ENCODE measurements at regions not wholly inside any gene's neighbourhood (a gene's known extent, or its start where the extent isn't known, plus 50 kb on each side); places are given as distances from the start of the nearest gene placed in this dataset.
A peak's percentile ranks its signal among the peaks of the same experiment; 100 is the strongest.
"Not testable (repeated sequence)": the region's sequence is repeated elsewhere in the genome, so short reads cannot be mapped to it uniquely, and the experiment has no call there.

DNA sequence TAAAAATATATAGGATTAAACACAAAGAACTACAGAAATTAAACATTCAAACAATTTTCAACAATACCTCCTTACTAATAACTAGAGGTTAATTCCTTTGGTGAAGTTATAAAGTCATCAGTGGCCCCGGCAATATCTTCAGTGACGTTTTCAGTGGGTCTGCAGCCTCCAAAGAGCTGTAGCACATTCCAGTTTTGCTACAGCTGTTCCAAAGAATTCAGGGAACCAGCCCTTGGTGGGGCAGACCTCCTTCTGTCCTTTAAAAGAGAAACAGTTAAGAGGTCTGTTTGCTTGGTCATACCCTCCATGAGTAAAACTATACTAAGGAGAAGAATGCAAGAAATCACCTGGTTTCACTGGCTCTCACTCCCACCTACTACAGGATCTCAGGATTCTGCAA, 99.2 kb upstream of the ZDHHC17 start:
- no peak for DNase-seq (ENCODE audit: low spot score)

DNA sequence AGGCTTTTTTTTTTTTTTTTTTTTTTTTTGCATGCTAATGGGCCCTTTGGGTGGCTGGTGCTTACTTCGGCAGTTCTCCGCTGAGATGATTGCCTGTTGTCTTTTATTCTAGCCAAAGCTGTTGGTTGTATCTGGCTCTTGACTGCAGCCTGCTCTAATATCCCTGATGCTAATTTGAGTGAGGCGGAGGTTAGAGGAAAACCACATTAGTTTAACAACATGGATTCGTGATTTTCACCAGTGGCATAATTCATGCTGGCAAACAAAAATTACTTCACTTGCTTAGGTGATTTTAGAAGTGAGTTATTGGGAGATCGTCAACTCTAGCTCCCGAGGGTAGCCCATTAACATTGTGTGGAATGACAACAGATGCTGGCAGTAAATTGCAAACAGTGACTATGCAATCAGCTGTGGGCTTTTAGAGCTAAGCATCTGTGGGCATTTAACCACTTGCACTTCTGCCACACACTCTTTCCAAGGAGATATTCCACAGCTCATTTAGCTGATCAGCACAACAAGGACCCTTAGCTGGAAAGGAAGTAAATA, 97.6 kb upstream of the ZDHHC17 start:
- no peak for DNase-seq (ENCODE audit: low spot score)

DNA sequence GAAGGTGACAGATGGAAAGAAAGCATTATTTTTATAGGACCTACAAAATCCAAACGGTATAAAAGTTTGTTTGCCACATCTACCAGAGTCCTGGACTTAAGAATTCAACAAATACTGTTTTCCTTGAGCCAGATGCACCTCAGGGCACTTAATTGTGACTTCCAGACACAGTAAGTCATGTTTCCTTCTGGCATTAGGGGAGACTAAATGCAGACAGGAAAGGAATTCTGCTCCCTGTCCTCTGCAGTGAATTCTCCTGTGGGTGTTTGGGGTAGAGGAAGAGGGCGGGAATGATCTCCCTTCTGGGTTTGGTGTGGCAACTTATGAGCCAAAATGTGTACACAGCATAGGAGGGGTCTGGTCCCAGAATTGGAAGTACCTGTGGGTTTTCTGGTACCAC, 93.9 kb upstream of the ZDHHC17 start:
- no peak for DNase-seq (ENCODE audit: low spot score)

DNA sequence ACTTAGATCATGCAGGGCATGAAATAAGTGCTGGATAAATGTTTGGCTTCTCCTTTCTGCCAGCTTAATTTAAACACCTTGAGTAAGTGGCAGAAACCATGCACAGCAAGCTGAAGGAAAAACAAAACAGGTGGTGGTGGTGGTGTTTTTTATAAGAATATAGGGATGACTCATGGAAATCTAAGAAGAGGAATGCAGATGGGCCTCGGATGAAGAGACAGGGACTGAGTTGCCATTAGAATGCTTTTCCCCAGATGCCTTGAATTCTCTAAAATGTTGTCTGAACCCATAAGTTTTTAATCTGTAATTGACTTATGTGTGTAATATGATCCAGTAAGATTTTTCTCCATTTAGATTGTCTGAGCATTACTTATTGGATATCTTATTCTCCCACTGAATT, 93.1 kb upstream of the ZDHHC17 start:
- no peak for DNase-seq (ENCODE audit: low spot score)

DNA sequence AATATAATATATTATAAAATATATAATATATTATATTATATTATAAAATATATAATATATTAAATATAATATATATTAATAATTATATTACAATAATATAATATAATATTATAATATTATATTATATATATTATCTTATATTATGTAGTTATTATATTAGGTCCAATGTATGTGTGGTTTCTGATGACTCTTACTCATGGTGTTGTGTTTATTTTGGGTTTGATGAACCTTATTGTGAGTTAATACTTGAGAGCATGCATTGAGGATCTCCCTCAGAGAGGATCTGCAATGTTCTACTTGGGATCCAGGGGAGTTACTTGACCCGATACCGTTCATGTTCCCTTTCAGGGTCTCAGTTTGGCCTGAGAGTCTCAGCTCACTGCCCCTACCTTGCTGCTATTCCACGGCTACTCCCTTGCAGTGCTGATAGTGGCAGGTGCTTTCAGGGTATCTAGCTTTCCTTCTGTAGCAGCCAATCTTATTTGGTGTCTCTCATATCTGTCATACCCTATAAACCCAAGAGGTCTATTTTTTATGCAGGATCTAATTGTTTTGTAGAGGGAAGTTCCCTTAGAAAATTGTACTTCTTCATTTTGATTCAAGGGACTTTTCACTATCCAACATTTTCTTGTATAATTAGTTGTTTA, 89.1 kb upstream of the ZDHHC17 start:
- DNase-seq (ENCODE audit: low spot score): no peak

DNA sequence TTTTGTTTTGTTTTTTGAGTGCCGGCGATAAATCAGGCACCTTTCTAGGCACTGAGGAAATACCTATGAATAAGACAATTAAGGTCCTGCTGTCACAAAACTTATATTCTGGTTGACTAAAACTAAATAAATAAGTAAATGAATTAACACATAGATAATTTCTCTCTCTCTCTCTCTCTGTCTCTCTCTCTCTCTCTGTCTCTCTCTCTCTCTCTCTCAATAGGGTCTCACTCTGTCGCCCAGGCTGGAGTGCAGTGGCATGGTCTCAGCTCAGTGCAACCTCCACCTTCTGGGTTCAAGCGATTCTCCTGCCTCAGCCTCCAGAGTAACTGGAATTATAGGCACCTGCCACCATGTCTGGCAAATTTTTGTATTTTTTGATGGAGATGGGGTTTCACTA, 87.7 kb upstream of the ZDHHC17 start:
- not testable (repeated sequence) for DNase-seq (ENCODE audit: low spot score)

DNA sequence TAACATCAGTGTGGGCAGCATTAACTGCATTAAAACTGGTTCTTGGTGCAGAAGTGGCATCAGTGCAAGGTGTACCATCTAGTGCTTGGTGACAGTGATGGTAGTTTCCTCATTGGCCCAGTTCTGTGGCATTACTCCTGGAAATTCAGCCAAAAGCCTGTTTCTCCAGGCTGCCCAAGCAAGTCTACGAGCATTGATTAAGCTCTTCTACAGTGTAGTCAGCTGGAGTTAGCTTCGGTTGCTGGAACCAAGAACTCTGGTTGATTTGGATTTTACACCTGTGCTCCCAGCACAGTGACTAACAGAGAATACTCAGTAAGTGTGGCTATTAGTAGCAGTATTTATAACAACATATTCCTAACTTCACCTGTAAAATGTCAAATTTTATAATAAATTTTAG, 84.9 kb upstream of the ZDHHC17 start:
- DNase-seq (ENCODE audit: low spot score): no peak

DNA sequence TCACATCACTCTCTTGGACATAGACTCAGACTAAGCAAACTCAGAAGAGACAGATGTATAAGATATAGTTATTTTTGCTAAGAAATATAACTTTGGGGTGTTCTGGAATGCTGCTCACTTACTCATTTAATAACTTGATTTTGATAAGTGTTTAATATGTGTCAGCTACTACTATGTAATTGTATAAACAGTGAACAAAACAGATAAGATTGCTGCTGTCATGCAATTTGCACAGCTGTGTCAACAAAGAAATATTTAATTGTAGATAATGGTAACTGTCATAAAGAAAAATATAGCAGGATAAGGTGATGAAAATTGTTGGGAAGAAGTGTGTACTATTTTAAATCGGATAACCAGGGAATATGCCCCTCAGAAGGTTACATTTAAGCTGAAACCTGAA, 84.1 kb upstream of the ZDHHC17 start:
- DNase-seq (ENCODE audit: low spot score): no peak

DNA sequence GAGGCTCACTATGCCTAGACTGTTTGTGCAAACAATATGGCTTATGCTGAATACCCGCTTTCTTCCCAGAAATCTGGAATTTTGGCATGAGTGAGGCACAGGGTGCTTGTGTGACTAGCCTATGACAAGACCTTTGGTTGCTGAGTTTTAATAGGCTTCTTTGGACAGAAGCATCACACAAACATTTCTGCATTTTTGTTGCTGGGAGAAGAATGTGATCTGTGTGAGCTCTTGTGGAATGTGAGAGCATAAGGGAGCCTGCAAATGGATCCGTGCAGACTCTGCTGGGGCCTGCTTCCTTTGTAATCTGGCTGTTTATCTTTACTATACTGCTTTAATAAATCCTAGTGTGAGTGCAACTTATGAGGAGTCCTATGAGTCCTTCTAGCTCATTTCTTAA, 83.0 kb upstream of the ZDHHC17 start:
- DNase-seq (ENCODE audit: low spot score): no peak

DNA sequence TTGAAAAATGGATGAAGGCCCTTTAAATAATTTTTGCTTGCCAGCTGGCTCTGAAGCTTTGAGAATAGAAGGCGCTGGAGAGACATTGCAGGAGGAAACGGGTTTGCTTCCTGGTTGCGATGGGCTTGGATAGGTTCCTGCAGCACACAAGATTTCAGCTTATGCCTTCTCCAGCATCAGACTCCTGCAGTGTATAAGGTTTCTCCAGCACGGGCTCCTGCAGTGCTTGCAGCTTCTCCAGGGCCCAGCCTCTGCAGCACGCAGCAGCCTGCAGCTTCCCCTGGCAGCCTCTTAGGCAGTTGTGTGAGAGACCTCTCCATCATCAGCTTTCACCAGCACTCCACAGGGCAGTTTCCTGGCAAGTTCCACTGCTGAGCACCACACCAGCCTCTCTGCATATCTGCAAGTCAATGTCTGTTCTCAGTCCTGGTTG, 78.7 kb upstream of the ZDHHC17 start:
- peak; percentile 45 for DNase-seq (ENCODE audit: low spot score)

DNA sequence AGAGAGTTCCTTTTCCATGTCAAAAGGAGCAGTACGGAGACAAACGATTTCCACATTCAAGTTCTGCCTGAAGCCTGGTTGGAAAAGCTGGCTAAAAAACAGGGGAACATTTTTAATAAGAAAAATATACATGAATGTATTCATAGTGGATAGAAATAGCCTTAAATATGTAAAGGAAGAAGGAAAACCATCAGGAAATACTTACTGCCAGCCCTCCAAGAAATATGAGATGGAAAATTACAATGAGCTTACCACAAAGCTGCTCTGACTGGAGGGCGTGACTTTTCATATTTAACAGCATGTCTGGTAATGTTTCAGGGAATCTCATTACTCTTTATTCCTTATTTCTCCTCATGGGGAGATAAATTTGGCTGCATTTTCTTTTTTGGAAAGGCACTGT, 75.9 kb upstream of the ZDHHC17 start:
- no peak for DNase-seq (ENCODE audit: low spot score)

DNA sequence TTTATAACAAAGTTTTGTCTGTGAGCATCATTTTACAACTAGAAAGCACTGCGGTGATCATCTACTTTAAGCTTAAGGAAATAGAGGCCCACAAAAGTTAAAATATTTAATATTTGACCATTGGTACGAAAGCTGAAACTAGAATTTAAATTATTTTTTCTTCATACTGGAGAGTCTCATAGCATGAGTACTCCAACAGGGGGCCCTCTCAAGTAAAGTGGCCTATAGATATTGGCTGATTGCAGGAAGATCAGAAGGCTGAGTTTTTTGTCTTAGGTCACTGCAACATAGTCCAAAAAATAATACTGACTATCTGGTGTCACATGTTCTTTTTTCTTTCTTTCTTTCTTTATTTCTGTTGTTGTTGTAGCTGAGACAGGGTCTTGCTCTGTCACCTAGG, 75.3 kb upstream of the ZDHHC17 start:
- DNase-seq (ENCODE audit: low spot score): no peak

DNA sequence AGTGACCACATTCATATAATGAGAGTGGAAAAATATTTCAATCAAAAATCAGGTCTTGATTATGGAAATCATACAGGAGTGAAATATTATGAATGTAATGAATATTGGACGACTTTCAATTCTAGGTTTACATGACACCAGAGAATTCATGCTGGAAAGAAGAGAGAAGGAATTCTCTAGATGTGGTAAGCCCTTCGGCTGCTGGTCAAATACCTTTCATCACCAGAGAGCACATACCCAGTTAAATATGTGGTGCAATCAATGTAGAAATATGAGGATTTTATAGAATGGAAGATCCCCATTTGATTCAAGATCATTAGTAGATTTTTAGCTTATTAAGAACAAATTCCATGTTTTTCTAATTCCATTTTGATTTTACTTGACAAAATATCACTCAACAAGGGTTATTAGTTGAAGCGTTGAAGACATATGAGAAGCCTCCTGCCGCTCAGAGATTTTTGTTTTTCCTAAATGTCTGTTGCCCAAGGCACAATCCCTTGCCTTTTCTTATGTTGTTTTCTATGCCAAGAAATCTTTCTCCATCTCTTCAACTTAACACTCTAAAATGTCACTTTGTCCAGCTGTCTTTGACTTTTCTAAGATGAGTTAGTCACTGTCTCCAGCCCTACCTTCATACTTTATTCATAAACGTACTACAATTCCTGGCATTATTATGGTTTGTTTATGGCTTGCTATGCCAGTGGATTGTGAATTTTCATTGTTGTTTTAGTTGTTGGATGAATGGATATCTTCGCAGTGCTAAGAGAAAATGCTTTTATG, 72.8 kb upstream of the ZDHHC17 start:
- DNase-seq (ENCODE audit: low spot score): no peak

DNA sequence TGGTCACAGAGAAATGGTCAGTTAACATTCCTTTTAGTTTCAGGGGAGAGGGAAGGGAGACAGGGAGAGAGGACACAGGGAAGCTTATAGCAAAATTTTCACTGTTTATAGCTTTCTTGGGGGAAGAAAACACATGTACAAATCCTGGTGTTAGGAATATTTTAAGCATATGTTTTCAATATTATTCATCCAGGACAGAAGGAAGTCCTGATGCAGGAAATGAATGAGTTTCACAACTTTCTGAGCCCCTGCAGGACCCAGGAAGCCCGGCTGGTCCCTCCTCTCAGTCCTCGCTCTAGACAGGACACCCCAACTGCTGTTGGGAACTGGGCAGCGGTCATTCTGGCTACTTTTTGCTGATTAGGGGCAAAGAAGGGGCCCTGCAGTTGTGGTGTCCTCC, 71.1 kb upstream of the ZDHHC17 start:
- DNase-seq (ENCODE audit: low spot score): no peak

DNA sequence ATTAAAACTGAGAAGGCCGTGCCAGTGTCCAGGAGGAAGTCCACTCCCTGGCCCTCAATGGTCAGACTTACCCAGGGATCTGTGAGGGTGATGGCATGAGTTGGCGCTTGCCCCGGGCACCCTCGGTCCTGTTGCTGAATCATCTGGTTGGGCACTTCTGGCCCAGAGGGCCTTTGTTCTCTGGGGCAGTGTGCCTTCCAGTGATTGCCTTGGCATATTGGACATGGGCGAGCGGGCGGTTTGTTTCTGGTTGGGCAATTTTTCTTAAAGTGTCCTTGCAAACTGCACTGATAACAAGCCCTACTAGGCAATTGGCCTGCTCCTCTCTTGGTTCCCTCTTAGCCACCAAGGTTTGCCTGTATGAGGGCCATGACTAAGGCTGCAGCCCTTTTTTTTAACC, 69.5 kb upstream of the ZDHHC17 start:
- DNase-seq (ENCODE audit: low spot score): no peak

DNA sequence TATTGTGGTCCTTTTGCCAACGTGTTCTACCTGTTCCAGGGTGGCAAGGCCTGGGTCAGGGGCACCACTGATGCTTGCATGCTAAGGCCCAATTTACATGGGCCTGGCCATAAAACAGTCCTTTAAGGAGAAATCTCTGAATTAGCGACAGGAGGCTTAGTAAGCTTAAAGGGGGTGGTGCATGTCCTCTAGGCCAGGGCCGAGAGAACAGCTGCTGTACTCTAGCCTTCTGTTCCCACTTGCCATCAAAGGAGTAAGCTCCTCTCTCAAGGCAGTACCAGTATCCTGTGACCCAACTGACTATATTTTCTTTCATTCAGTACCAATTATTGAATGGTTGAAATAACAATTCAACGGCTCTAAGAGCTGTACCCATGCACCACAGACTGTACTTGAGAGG, 67.7 kb upstream of the ZDHHC17 start:
- no peak for DNase-seq (ENCODE audit: low spot score)

DNA sequence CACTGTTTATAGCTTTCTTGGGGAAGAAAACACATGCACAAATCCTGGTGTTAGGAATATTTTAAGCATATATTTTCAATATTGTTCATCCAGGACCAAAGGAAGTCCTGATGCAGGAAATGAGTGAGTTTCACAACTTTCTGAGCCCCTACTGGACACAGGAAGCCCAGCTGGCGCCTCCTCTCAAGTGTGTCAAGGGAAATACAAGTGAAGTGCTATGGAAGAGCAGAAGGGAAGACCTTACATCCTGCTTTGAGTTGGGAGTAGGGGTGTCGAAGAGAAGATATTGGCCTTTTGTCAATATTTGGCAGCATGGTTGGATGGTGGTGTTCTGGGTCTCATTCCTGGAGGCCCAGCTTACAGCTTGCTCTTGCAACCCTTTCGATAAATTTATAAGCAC, 66.1 kb upstream of the ZDHHC17 start:
- DNase-seq (ENCODE audit: low spot score): no peak

DNA sequence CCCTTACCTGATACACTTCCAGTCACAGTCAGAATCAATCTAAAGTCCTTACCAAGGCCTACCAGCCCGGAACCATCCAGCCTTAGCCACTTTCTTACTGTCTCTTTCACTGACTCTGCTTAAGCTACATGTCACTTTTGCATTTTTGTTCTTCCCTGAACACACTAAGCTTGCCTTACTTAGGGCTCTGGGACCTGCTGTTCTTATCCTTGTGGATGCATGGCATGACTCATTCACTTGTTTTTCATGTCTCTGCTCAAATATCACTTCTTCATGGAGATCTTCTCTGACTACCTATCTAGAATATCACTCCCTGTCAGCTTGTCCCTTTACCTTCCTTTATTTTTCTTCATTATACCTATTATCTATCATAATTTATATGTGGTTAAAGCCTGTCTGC, 65.6 kb upstream of the ZDHHC17 start:
- DNase-seq (ENCODE audit: low spot score): no peak

DNA sequence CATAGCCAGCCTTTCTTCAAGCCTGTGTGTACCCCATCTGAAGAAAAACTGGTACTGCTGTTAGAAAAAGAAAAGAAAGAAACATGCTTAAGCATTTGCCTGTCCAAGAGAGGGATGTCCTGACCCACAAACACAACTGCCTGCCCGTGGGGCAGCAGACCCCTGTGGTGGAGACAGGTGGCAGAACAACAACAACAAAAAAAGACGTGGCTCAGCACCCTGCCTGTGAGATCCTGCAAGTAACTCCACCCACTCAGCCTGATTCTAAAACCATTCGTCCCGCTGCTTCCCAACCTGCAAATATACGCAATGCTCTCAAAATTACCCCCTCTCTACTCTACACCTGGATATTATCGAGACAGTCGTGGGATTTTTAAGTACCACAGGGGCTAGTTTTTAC, 64.9 kb upstream of the ZDHHC17 start:
- DNase-seq (ENCODE audit: low spot score): no peak

DNA sequence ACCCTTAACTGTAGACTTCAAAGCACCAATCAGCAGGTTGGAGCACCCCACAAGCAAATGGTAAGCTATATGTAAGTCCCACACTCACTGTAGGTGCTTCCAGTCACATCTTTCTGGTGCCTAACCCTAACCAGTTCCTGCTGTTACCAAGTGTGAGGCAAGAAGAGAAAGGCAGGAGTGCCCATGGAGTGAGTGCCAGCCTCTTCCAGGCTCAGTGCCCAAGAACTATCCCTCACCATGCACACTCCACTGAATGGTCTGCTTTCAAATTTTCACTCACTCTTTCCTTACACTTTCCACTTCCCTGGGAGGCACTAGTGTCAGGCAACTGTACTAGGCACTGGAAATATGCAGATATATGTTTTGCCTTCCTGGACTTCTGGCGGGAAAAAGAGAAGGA, 62.2 kb upstream of the ZDHHC17 start:
- no peak for DNase-seq (ENCODE audit: low spot score)

DNA sequence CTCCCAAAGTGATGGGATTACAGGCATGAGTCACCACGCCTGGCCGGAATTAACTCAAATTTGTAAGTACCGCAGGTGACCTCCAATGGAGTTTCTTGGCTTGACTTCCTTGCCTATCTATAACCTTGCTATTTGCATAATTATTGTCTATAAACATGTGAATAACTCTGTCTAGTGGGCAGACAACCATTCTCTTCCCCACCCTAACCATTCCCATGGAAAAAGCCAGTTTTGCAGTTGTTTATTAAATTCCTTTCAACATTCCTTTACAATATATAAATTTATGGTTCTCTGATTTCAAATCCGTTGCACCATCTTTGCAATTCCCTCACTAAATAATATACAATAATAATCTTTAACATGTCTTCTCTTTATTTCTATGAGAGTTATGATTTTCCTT, 61.0 kb upstream of the ZDHHC17 start:
- DNase-seq (ENCODE audit: low spot score): no peak

DNA sequence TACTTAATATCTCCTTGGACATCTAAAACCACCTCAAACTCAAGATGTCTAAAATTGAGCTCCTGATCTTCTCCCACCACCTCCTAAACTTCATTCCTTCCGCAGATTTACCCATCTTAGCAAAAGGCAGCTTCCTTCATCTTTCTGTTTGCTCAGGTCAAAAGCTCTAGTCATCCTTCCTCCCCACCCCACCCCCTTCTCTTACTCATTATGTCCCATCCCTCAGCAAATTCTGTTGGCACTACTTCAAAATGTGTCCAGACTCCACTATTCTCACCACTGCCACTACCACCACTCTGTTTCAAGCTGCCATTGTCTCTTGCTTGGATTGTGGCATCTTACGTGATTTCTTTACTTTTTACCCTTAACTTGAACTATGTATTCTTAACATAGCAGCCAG, 59.2 kb upstream of the ZDHHC17 start:
- DNase-seq (ENCODE audit: low spot score): no peak

DNA sequence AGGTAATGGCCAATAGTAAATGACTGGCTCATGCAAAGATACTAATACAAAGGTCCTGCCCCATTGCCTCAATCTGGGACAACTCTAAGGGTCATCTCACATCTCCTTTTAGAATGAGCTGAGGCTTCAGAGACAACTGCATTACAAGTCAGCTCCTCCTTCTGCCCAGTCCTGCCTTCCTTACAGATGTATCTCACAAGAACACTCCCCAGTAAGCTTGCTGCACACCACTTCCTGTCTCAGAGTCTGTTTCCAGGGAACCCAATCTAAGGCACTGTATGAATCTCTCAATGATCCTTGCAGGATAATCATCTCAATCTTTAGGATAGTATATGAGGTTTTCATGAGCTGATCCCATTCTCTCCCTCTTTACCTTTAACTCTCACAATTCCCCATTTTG, 57.8 kb upstream of the ZDHHC17 start:
- no peak for DNase-seq (ENCODE audit: low spot score)

DNA sequence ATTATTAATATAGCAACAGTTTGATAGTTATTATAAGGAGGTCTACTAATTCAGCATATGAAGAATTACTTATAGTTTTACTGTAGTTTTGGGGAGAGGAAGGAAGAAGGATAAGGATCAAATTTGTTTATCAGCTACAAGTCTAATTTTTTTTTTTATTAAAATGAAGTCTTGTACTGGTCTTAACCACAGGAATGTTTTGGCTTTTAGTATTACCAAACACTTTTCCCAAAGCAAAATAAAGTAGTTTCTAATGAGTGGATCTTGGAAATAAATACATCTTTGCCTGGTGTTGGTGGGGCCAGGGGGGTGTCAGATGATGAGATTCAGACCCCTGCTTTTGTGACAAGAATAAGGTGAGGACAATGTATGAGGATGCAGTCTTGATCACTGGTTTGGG, 57.2 kb upstream of the ZDHHC17 start:
- DNase-seq (ENCODE audit: low spot score): no peak
